Activated CD8-positive, alpha-beta memory T cell treated with anti-CD3 and anti-CD28 coated beads for 48 hours (primary cell): ENCODE measurements at regions not wholly inside any gene's neighbourhood (a gene's known extent, or its start where the extent isn't known, plus 50 kb on each side); places are given as distances from the start of the nearest gene placed in this dataset.

Experiments used
- DNase-seq, 3 experiments: peaks; one replicate each; pipeline ENCODE4 v3.0.0-alpha.2; 2020; ENCODE audit warnings: low read depth in 2 of 3, low spot score in 2 of 3

DNA sequence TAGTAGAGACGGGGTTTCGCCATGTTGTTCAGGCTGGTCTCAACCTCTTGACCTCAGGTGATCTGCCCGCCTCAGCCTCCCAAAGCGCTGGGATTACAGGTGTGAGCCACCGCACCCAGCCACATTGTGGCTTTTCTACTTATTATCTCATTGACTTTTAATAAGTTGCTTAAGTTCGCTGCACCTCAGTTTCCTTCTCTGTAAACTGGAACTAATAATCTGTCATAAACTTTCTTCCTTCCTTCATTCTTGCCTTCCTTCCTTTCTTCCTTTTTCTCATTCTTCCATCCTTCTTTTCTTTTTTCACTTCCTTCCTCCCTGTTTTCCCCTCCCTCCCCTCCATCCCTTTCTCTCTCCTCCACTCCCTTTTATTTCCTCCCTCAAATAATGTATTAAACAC is 192.2 kb downstream of the MAF start:
- no peak for DNase-seq

DNA sequence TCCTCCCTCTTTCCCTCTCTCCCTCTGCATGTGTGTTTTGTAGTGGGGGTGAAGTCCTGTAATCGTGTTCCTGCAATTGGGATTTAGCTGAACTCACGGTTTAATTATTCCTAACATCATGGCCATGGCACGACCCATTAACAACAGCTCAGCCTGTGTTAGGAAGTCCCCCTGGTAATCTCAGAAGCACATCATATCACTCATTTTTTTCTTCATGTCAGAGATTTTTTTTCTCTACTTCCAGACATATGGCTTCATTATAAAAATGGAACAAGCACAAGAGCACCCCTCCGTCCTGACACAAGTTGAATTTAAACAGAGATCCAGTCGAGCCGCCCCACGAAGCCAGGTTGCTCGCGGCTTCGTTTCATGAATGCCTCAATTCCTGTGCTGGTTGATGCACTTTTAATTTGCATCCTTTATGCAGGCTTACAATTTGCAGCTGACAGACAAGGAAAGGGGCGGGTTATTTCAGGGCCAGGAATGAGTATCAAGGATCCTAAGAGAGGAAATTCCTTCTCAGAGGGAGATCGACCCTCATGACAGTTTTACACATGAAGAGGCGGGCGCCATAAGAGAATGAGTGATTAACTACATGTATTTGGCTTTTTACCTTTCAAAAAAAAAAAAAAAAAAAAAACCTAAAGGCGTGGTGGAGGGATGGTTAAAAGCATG is 192.9 kb downstream of the MAF start:
- no peak for DNase-seq

DNA sequence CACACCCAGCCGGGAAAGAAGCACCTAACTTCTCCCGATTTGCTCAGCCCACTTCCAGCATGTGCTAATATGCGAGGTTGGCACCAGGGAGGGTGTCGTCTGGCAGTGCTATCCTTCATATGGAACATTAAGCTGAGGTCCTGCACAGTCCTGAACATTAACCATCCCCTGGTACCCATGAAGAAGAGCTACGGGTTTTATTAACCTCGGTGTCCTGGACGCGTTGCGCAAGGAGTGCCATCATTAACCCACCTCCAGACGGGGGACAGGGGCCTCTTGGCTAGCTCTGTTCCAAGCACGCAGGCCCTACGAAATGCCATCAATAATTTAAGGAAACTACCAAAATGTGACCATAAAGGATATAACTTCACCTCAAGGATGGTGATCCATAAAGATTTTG is 193.5 kb downstream of the MAF start:
- no peak for DNase-seq

DNA sequence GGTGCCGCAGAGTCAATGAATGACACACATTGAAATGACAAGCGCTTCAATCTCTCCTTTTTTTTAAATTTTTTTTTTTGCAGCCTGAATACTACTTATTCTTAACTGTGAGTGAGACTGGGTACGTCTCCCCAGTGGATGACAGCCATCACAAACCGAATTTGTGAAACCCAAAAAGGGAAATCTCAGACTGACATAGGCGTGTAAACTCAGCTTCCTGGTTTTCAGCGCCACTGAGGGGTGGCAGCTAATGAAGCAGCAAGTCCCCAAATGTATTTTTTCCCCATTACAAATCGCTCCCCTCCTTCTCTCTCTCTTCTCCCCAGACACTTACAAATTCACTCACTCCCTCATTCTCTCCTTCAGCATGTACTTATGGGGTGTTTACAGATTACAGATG is 196.0 kb downstream of the MAF start:
- DNase-seq: no peak

DNA sequence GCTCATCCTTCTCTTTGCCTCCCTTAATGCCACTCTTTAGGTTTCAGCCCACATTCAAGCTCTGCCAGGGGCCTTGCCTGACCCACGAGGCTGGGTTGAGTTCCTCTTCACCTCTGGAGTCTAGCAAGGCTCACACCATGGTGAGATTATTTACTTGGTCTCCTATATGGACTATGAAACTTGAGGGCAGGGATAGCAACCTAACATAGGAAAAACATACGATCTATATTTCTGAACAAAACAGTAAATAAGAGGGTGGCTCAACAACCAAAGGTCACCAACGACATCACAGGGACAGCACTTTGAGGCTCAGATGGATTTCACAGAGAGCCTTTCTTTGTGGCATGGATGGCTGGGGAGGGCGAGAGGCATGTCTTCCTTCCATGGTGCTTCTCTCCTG is 197.0 kb downstream of the MAF start:
- DNase-seq: no peak

DNA sequence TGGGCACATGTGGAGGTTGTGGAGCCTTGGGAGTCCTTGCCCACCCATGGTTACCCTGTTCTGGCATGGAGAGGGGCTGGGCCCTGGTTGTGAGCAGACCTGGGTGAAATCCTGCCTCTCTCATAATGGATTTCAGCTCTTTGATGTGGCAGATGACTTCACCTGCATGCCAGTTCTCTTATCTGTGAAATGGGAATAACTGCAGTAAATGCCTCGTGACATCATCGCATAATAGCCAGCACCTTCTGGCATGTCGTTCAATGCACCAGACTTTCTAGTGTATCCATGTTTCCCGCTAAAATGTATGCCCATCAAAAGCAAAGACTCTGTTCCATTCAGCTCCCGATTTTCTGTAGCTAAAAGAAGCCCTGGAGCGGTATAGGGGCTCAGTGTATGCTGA is 197.6 kb downstream of the MAF start:
- DNase-seq: no peak

DNA sequence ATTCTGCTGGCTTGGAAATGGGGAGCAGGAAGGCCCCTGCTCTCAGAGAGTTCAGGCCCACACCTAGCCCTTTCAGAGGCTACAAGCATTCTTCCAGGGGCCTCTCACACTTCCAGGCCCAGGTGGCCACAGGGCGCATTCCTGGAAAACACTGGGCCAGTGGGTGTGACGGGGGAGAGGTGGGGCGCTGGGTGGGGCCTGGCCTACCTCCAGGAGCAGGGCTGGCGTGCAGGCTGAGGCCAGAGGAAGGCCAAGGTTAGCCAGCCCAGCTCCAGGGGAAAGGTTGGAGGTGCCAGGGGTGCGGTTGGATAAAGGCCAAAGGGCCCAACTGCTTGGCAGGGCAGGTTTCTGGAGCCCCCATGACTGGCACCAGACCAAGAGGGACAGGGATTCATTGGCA is 198.2 kb downstream of the MAF start:
- no peak for DNase-seq

DNA sequence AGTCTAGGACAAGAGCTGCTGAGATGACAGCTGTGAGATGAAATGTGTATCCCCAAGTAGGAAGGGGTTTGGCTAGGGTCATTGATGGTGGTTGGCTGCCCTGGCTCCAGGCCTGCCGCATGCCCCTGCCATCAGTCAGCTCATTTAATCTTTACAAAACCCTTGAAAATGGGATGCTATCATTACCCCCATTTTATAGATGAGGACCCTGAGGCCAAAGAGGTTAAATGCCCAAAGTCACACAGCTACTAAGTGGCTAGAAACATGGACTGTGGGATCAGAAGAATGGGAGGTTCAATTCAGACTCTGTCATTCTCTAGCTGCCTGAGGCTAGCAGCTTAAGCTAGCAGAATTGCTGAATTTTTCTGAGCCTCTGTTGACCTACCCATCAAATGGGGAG is 198.8 kb downstream of the MAF start:
- no peak for DNase-seq

DNA sequence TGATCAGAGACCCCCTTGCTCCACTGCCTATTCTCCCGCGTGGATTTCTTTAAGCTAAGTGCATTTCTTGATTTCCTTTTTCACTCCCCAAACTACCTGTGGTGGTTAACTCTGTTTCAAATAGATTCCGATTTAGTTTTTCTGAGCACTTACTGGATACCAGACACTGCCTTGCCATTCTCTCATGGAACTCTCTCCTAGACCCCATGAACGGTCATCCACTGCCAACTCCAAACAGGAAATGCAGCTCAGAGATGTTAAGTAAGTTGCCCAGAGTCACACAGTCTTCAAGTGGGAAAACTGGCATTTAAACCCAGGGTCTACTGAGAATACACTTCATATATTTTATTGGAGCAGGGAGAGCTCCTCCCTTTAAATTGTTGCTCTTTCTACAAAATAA is 199.4 kb downstream of the MAF start:
- no peak for DNase-seq

DNA sequence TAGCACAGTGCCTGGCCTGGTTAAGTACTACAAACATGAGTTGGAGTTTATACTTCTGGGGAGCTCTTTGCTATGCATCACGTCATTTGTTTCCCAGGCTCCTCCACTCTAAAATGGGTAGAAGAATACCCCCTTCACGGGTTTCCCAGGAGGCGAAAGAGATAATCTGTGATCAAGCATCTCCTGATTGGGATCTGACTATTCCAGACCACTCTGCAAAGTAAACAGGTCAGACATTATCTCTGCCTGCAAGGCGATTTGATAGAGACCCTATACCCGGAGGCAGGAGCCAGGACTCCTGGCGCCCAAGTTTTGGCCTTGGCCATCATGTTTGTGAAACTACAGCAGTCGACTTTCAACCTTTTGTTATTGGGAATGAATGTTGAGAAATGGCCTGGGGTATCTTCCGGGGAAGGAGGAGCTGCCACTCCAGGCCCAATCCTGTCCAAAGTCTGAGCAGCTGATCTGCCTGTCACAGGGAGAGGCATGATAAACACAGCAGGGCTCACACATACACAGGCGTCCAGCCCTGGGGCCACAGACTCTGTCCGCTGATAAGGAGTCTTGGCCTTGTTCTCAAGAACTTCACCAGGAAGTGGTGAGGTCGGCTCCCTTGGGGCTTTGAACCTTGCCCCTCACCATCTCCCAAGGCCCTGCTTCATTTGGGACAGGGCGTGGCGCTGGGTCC is 199.9 kb downstream of the MAF start:
- DNase-seq: no peak

DNA sequence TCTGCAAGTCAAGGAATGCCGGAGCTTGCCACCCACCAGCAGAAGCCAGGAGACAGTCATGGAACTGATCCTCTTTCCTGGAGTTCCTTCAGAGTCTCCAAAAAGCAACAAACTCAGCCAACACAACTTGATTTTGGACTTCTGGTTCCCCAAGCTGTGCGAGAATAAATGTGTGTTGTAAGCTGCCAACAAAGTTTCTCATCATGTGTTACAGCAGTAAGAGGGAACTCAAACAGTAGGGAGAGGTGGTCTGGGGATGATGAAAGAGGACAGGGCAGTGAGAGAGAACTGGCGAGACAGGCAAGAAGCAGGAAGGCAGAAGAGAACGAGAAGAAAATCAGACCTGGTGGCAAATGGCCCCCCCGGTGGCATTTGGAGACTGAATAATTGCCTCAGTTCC is 204.9 kb downstream of the MAF start:
- DNase-seq: no peak

DNA sequence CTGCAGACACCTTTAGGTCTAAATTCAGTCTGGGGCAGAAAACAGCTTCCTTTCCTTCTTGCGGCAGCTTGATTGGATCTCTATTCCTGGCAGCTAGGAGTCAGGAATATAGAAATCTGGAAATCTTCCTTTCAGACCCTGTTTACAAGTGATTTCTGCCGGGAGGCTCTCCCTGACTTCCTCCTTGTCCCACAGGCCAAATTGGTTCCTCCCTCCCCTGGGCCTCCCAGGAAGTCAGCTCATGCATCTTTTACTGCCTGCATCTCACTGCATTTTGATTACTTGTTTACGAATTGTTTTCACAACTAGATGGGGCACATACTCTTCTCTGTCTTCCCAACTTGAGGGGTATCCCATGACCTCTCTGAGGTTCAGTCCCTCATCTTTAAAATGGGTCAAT is 206.3 kb downstream of the MAF start:
- DNase-seq: no peak

DNA sequence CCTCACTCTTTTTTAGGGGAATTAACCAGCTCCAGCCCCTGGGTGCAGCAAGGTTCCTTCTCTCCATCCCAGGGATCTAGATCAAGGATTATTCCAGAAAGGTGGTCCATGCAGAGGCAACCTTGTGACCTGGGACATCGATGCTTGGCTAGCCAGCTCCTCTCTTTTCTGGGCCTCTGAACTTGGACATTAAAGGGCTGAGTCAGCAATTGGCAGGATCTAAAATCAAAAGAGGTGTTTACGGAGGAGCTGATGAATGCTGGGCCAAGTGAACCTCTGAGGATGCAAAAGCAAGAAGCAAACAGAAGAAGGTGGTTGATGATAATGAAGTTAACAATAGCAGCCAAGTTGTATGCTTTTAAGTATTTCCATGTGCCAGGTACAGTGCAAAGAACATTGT is 207.0 kb downstream of the MAF start:
- no peak for DNase-seq

DNA sequence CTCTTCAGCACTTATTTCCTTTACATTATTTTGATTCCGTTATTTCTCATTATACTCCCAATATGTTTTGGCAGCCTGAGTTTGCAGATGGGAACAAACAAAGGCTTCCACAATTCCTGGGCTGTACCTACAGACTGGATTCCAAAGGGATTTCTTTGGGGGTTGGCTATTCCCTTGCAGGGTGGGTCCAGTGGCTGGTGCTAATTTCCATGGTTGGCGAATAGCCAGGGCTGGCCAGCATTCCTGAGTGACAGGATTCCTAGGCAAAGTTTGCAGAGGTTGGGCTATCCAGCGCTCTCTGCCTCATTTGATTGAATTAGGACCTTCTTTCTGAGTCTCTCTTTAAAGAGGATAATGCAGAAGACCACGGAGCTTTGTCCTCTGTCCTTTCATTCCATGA is 207.4 kb downstream of the MAF start:
- no peak for DNase-seq

DNA sequence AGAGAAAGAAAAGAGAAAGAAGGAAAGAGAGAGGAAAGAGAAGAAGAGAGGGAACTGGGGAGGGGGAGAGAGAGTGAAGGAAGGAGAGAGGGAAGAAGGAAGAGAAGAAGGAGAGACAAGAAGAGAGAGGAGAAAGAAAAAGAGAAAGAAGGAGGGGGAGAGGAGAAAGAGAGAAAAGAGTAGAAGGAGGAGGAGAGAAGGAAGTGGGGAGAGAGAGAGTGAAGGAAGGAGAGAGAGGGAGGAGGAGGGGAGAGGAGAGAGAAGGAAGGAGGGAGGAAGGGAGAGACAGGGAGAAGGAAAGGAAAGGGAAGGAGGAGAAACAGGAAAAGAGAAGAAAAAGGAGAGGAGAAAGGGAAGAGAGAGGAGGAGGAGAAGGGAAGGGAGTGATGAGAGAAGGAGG is 208.5 kb downstream of the MAF start:
- no peak for DNase-seq

DNA sequence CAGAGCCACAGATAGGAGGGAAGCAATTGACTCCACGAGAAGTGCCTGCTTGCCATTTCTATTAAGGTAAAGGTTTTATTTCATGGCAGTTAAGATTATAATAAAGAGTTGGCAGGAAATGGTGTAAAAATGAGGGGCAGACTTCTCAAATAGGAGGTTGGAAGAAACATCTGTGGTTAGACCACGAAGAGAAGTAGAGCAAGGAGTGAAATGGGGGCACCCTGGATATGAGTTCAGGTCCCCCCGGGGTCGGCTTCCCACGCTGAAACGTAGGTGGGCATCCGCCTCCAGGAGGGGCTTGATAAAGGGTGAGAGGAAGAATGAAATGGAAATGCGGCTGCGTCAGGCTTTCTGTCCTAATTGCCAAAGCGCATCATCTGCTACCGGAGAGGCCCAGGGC is 209.1 kb downstream of the MAF start:
- DNase-seq: no peak

DNA sequence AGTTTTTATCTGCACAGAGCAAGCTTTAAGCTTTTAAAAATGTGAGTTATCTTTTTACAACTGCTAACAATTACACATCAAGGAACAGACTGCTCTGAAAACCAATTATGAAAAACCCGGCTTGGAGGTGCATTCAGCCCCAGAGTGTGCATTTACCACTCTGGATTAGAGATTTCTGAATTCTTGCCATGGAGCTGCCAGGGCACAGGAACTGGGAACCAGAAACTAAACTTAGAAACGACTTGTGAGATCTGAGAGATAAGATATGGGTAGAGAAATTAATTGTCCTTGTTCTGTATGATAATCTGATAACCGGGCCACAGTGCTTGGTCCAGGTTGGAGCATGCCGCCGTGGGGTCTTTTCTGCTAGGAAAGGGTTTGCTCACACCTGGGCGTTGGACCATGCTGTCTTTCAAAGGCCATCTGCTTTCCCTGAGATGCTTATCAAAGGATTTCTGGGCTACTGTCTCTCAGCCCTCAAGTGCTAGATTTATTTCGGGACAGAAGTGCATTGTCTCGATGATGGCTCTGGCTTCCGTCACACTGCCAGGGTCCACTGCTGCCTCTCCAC is 210.0 kb downstream of the MAF start:
- DNase-seq: no peak

DNA sequence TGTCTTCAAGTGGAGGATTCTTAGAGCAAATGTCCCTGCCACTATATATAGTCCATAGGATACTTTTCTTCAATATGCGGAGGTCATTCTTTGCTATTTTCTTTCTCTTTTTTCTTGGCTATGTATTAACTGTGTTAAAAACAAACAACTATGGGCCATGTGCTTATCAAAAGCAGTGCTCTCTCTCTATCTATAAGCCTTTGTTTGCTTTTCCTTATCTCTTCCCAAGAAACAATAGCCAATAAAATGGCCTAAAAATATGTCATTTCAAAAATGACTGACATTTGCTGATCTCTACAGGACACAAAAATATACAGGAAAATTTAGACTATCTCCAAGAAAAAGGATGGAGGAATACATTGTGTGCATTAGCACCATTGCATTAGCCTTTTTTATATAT is 212.1 kb downstream of the MAF start:
- DNase-seq: no peak

DNA sequence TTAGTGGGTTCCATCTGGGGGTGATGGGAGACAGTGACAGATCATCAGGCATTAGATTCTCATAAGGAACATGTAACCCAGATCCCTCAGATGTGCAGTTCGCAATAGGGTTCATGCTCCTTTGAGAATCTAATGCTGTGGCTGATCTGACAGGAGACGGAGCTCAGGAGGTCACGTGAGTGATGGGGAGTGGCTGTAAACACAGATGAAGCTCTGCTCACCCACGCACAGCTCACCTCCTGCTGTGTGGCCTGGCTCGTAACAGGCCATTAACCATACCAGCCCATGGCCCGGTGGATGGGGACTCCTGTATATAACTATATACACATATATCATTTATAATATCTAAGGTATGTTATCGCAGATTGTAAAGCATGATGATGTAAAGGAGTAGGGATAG is 214.2 kb downstream of the MAF start:
- DNase-seq: no peak

DNA sequence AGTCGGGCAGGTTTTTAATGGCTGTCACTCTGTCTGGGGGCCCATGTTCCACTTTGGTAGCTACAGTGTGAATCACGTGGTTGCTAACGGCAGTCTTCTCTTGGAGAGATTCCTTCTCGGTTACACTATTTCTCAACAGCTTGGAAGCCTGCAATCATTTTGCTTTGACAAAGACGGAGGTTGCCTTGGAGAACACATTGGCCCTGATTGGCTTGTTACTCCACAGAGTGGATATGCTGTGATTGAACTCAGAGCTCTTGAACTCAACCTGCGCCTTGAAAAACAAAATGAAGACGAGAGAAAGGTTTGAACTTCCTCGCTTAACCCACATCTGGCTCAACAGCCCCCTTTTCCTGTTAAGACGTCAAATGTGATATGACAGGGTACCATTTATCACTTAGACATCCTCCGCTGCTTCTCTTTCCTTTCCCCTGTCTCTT is 218.9 kb downstream of the MAF start:
- DNase-seq: no peak

DNA sequence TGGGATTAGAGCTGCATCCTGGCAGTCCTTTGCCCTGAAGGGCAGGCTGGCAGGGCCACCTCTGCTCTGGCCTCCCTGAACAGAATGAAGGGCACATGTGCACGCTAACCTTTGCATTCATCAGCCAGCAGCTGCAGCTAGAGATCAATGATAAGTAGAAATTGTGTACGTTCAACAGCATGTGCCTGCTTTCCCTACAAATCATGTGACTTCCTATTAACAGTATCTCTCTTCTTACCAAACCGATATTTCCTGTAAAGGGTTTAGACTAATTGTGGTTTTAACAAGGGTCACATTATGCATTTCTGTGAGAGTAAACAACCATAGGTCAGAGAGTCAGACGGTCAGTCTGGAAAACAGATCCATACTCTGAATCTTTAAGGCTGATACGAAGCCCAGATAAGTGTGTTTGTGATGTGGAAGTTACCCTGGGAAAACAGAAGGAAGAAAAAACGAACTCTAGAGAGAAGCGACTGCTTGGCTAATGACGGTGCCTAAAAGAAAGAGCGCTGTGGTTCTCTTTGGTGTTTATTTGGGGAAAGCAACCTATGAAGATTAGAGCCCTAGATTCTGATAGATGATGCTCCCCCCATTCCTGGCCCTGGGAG is 219.4 kb downstream of the MAF start:
- DNase-seq: no peak

DNA sequence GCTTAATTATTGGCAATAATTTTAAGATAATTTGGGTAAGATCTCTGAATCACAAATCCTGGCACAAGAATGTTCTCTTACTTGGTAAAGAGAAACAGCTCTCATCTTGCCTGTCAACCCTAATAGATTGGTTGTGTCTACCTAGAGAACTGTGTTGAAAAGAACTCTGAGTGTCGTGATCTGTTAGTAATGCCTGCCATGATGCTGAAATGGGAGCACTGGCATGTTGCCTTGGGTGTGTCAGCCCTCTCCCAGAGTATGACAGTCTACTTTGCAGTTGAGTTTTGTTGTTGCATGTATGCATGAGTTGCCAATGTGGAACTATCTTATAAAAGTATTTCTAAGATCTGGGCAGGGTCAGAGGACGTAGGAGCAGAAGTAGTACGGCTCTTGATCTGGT is 221.4 kb downstream of the MAF start:
- DNase-seq: no peak
